HUDEP-2 (cell line): ENCODE measurements at regions not wholly inside any gene's neighbourhood (a gene's known extent, or its start where the extent isn't known, plus 50 kb on each side); places are given as distances from the start of the nearest gene placed in this dataset.

Source experiments
- DNase-seq, 76 experiments: peaks; one replicate each; lab custom pipeline; 2025; ENCODE audit not compliant: unreplicated experiment in 76 of 76; lab: John Stamatoyannopoulos, UW

- DNase-seq: peak in 45 of 76 experiments; percentile 2 to 82 (median 40)
Observed at GRCh38 chr7:25495342-25496250, 267.3 kb upstream of the NPVF start.

GRCh38 chr7:25496476-25497368, 268.4 kb upstream of the NPVF start:
- DNase-seq: no peak

- no peak for DNase-seq
Observed at GRCh38 chr7:25500393-25500921, 272.2 kb upstream of the NPVF start.

GRCh38 chr7:25503306-25503705, 275.0 kb upstream of the NPVF start:
- DNase-seq: no peak

GRCh38 chr7:25512061-25512687, 283.9 kb upstream of the NPVF start:
- DNase-seq: no peak

- DNase-seq: no peak
Observed at GRCh38 chr7:25515633-25516275, 287.5 kb upstream of the NPVF start.

GRCh38 chr7:25517906-25518305, 289.6 kb upstream of the NPVF start:
- DNase-seq: no peak

GRCh38 chr7:25520017-25520416, 291.7 kb upstream of the NPVF start:
- DNase-seq: no peak

GRCh38 chr7:25520516-25520915, 292.2 kb upstream of the NPVF start:
- DNase-seq: no peak

- no peak for DNase-seq
Observed at GRCh38 chr7:25521236-25521635, 292.9 kb upstream of the NPVF start.

- DNase-seq: no peak
Observed at GRCh38 chr7:25522727-25523126, 294.4 kb upstream of the NPVF start.

- no peak for DNase-seq
Observed at GRCh38 chr7:25527665-25528170, 299.4 kb upstream of the NPVF start.

- no peak for DNase-seq
Observed at GRCh38 chr7:25529320-25529719, 301.0 kb upstream of the NPVF start.

GRCh38 chr7:25536851-25537250, 308.6 kb upstream of the NPVF start:
- DNase-seq: no peak

GRCh38 chr7:25537662-25538375, 309.5 kb upstream of the NPVF start:
- DNase-seq: no peak

- DNase-seq: no peak
Observed at GRCh38 chr7:25541094-25541821, 313.0 kb upstream of the NPVF start.

- DNase-seq: no peak
Observed at GRCh38 chr7:25541877-25542276, 313.6 kb upstream of the NPVF start.

- no peak for DNase-seq
Observed at GRCh38 chr7:25543210-25543609, 314.9 kb upstream of the NPVF start.

GRCh38 chr7:25543798-25544197, 315.5 kb upstream of the NPVF start:
- no peak for DNase-seq
